K562 (cell line): ENCODE measurements at regions not wholly inside any gene's neighbourhood (a gene's known extent, or its start where the extent isn't known, plus 50 kb on each side); places are given as distances from the start of the nearest gene placed in this dataset.

Experiments
- ATAC-seq: fragments of 200-7000 bp; cut with Tn5 transposase; 3 replicates; pipeline ENCODE4 v1.9.1; 2020; ENCODE audit warnings: moderate library complexity
- BruUV-seq: library from RNA; stranded (reverse); fragments of 400-500 nt; replicated peaks from 2 replicates; lab custom pipeline; 2021; lab: Mats Ljungman, UMichigan
- CTCF ChIA-PET: fragments of 300-600 bp; formaldehyde crosslinking; extraction: SDS; loops from one replicate; lab custom pipeline; 2021; ENCODE audit warnings: low intra/inter-chr PET ratio; lab: Yijun Ruan, JAX
- POLR2A ChIA-PET: fragments of 300-600, 350-650 bp; sonication (Branson Sonifier 250); formaldehyde crosslinking; extraction: SDS; loops from one replicate; lab custom pipeline; 2021; ENCODE audit warnings: antibody characterized with exemption, inconsistent platforms; lab: Yijun Ruan, JAX
- DNase-seq, 4 experiments: peaks; one replicate each; pipeline versions ENCODE4 v3.0.0 to v3.0.0-alpha.2; 2011 to 2018; ENCODE audit warnings: low spot score in 3 of 4, mixed read lengths in 3 of 4; ENCODE audit errors: extremely low read depth in 1 of 4
- FAIRE-seq: peaks from 2 replicates; lab custom pipeline; 2011; peaks lifted over from hg19 to GRCh38; lab: Jason Lieb, UNC
- H2AFZ ChIP-seq: 2 replicates; pipeline ENCODE4 v1.6.0; 2011; ENCODE audit warnings: low read depth, low read length, control low read depth, inconsistent platforms
- H3K27ac ChIP-seq: fragments of 200-600 bp; 3 replicates; pipeline ENCODE4 v1.8.0; 2011; ENCODE audit warnings: low read depth, mild to moderate bottlenecking, control low read depth, inconsistent platforms, low read length, moderate library complexity, mixed read lengths; ENCODE audit errors: extremely low read depth
- H3K27me3 ChIP-seq, 2 experiments: fragments of 300-600 bp in 1 of 2; 2 replicates in 1 of 2; 3 replicates in 1 of 2; pipeline versions ENCODE4 v1.6.0 to v1.8.0; 2011; ENCODE audit warnings: inconsistent platforms in 2 of 2, low read length in 2 of 2, mild to moderate bottlenecking in 1 of 2, mixed read lengths in 1 of 2, moderate library complexity in 1 of 2; ENCODE audit not compliant: control insufficient read depth in 2 of 2, insufficient read depth in 2 of 2
- H3K36me3 ChIP-seq: fragments of 300-600 bp; 3 replicates; pipeline ENCODE4 v1.8.0; 2011; ENCODE audit warnings: mild to moderate bottlenecking, low read length, inconsistent platforms; ENCODE audit not compliant: control insufficient read depth, insufficient read depth
- H3K4me1 ChIP-seq, 2 experiments: fragments of 200-600 bp in 1 of 2; replicated peaks in 1 of 2; 2 replicates in 1 of 2; 3 replicates in 1 of 2; pipeline versions ENCODE4 v1.5.1 to v1.8.0; 2011; ENCODE audit warnings: inconsistent platforms in 2 of 2, low read length in 2 of 2, mild to moderate bottlenecking in 1 of 2, mixed read lengths in 1 of 2, moderate library complexity in 1 of 2; ENCODE audit not compliant: control insufficient read depth in 2 of 2, insufficient read depth in 2 of 2
- H3K4me2 ChIP-seq: 2 replicates; pipeline ENCODE4 v1.6.1; 2011; ENCODE audit warnings: low read length, control low read depth, inconsistent platforms, mixed read lengths; ENCODE audit not compliant: insufficient read depth
- H3K4me3 ChIP-seq: fragments of 200-600 bp; sonication (generic), shearing (Covaris generic); 2 replicates; pipeline ENCODE4 v1.5.1; 2016; ENCODE audit warnings: control low read depth, inconsistent platforms
- H3K79me2 ChIP-seq: fragments of 200-600 bp; 3 replicates; pipeline ENCODE4 v1.8.0; 2011; ENCODE audit warnings: low read length, inconsistent platforms; ENCODE audit not compliant: control insufficient read depth, insufficient read depth
- H3K9ac ChIP-seq, 2 experiments: 2 replicates each; pipeline versions ENCODE4 v1.6.0 to v1.6.1; 2011; ENCODE audit warnings: low read depth in 2 of 2, low read length in 2 of 2, control low read depth in 1 of 2, inconsistent platforms in 1 of 2, mild to moderate bottlenecking in 1 of 2, mixed read lengths in 1 of 2; ENCODE audit not compliant: insufficient read depth in 1 of 2
- H3K9me1 ChIP-seq: one replicate; pipeline ENCODE4 v1.6.0; 2011; ENCODE audit warnings: inconsistent platforms, mild to moderate bottlenecking, low read length, moderate library complexity; ENCODE audit not compliant: control insufficient read depth, insufficient read depth
- H3K9me3 ChIP-seq: replicated peaks from 2 replicates; pipeline ENCODE4 v1.5.1; 2011; ENCODE audit warnings: low read depth, low read length, inconsistent platforms; ENCODE audit not compliant: control insufficient read depth, insufficient read depth
- H4K20me1 ChIP-seq: replicated peaks from 2 replicates; pipeline ENCODE4 v1.6.1; 2011; ENCODE audit warnings: low read length, inconsistent platforms, mixed read lengths; ENCODE audit not compliant: control insufficient read depth, insufficient read depth
- ADNP ChIP-seq: fragments of 200-800 bp; sonication (Bioruptor generic); IDR thresholded peaks from 2 replicates; pipeline ENCODE4 v1.6.1; 2016; ENCODE audit warnings: missing genetic modification characterization, missing compliant biosample characterization
- ARHGAP35 ChIP-seq: fragments of 450-650 bp; IDR thresholded peaks from 2 replicates; pipeline ENCODE4 v1.6.1; 2018; ENCODE audit not compliant: partially characterized antibody
- CREM ChIP-seq: IDR thresholded peaks from 2 replicates; pipeline ENCODE4 v1.6.1; 2014; ENCODE audit warnings: antibody characterized with exemption, low read depth
- ETV1 ChIP-seq: fragments of 450-650 bp; conservative IDR thresholded peaks from 2 replicates; pipeline ENCODE4 v1.6.1; 2016; ENCODE audit warnings: missing genetic modification characterization, control low read depth, low read depth, missing compliant biosample characterization
- GATA2 ChIP-seq: sonication (generic); formaldehyde crosslinking; IDR thresholded peaks from 2 replicates; pipeline ENCODE4 v1.4.0; 2020; ENCODE audit warnings: mild to moderate bottlenecking, missing genetic modification reagents
- KLF6 ChIP-seq: fragments of 250-450 bp; sonication (Bioruptor Pico); IDR thresholded peaks from 2 replicates; pipeline ENCODE4 v1.4.0; 2020; ENCODE audit warnings: mild to moderate bottlenecking, moderate library complexity, borderline replicate concordance
- MTA2 ChIP-seq: fragments of 450-650 bp; IDR thresholded peaks from 2 replicates; pipeline ENCODE4 v1.6.1; 2016; ENCODE audit warnings: low read depth
- PURB ChIP-seq: sonication (generic); formaldehyde crosslinking; IDR thresholded peaks from 2 replicates; pipeline ENCODE4 v1.9.0; 2021; ENCODE audit warnings: low read depth, mild to moderate bottlenecking, missing genetic modification reagents
- SNRNP70 ChIP-seq: fragments of 200-400 bp; formaldehyde crosslinking; optimal IDR thresholded peaks from 2 replicates; pipeline ENCODE3; 2017; ENCODE audit warnings: low read depth, low read length
- STAT5A ChIP-seq: IDR thresholded peaks from 2 replicates; pipeline ENCODE4 v1.6.1; 2012; ENCODE audit warnings: low read length, inconsistent platforms, borderline replicate concordance
- XRCC5 ChIP-seq: fragments of 200-400 bp; formaldehyde crosslinking; IDR thresholded peaks from 2 replicates; pipeline ENCODE4 v1.6.1; 2017; ENCODE audit warnings: low read depth, mild to moderate bottlenecking, low read length
- ZNF253 ChIP-seq: fragments of 250-450 bp; sonication (Bioruptor Pico); conservative IDR thresholded peaks from 2 replicates; pipeline ENCODE4 v1.6.1; 2021; ENCODE audit warnings: mild to moderate bottlenecking
- WGBS: fragments of 100-300 bp; shearing (Covaris generic); methylation state at CpG from one replicate; pipeline ENCODE4 v1.1.6; 2016; ENCODE audit warnings: low coverage, mixed read lengths; ENCODE audit not compliant: insufficient coverage; ENCODE audit errors: missing lambda C conversion rate; 5-methylcytosine and 5-hydroxymethylcytosine counted together
- in situ Hi-C: fragments of 300-500 bp; cut with MboI; formaldehyde crosslinking; loops from 4 replicates; pipeline ENCODE4 v1.15.0; 2018; ENCODE audit warnings: inconsistent platforms, mixed read lengths
- intact Hi-C: fragments of 100-400 bp; cut with micrococcal nuclease; formaldehyde crosslinking; loops from 2 replicates; pipeline ENCODE4 v1.14.2; 2022
- TF ChIP-seq, protein P1 (sequence below): sonication (generic); IDR thresholded peaks from 2 replicates; pipeline ENCODE4 v1.6.1; 2016
- TF ChIP-seq, protein P2 (sequence below): fragments of 250-450 bp; sonication (Bioruptor Pico); IDR thresholded peaks from 2 replicates; pipeline ENCODE4 v1.5.0; 2021

DNA sequence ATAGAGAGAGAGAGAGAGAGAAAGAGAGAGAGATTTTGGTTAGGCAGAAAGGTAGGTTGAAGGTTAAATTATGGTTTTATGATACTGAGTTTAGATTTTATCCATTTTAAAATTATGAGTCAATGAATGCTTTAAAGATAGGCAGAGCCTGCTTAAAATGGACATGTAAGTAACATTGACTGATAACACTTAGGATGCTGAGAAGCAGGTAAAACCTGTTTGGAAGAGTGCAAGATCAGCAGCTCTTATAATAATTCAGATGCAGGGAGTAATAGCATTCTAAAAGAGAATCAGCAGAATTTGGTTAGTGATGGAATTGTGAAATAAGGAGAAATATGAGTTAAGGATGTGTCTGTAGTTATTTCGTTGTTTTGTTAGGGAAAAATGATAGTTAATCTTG, 446.6 kb downstream of the PLA2G4A start:
- no peaks in the 10 kb centered on the region for H3K4me1 ChIP-seq

More for the DNA sequence above, 446.6 kb downstream of the PLA2G4A start:
- ATAC-seq, result no peak
- Histone ChIP-seq H3K79me2 (no peaks in the 10 kb centered on the region), H3K4me2 (no peak overlapping the region), H3K9me3 (no peaks in the 10 kb centered on the region; the same call in 1 of the 2 replicates), H3K4me3 (no peak overlapping the region), H2AFZ (no peak overlapping the region), H3K27me3 (no peaks in the 10 kb centered on the region), H3K36me3 (no peaks in the 10 kb centered on the region), H4K20me1 (no peaks in the 10 kb centered on the region), H3K9me1 (no peaks in the 10 kb centered on the region), H3K9ac (no peak overlapping the region), H3K27ac (no peak overlapping the region)
- ChIA-PET POLR2A (no interaction called here), CTCF (no interaction called here)
- WGBS, result 0% methylated on average over 1 of the region's 1 CpG
- no peak for FAIRE-seq
- TF ChIP-seq SNRNP70, result no peak
- TF ChIP-seq STAT5A, result no peak
- TF ChIP-seq KLF6 (CRISPR knock-in tag), result no peak
- TF ChIP-seq, protein P1, sequence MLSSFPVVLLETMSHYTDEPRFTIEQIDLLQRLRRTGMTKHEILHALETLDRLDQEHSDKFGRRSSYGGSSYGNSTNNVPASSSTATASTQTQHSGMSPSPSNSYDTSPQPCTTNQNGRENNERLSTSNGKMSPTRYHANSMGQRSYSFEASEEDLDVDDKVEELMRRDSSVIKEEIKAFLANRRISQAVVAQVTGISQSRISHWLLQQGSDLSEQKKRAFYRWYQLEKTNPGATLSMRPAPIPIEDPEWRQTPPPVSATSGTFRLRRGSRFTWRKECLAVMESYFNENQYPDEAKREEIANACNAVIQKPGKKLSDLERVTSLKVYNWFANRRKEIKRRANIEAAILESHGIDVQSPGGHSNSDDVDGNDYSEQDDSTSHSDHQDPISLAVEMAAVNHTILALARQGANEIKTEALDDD, result no peak
- no peak for TF ChIP-seq ARHGAP35
- no peak for TF ChIP-seq GATA2
- TF ChIP-seq PURB (CRISPR knock-in tag), result no peak
- TF ChIP-seq, protein P2, sequence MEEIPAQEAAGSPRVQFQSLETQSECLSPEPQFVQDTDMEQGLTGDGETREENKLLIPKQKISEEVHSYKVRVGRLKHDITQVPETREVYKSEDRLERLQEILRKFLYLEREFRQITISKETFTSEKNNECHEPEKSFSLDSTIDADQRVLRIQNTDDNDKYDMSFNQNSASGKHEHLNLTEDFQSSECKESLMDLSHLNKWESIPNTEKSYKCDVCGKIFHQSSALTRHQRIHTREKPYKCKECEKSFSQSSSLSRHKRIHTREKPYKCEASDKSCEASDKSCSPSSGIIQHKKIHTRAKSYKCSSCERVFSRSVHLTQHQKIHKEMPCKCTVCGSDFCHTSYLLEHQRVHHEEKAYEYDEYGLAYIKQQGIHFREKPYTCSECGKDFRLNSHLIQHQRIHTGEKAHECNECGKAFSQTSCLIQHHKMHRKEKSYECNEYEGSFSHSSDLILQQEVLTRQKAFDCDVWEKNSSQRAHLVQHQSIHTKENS (CRISPR knock-in tag), result no peak
- TF ChIP-seq ZNF253 (CRISPR knock-in tag), result no peak
- no peak for TF ChIP-seq MTA2
- no peak for TF ChIP-seq ADNP (tag)
- TF ChIP-seq CREM, result no peak
- no peak for TF ChIP-seq ETV1
- no peak for TF ChIP-seq XRCC5
- no peak for DNase-seq
- intact Hi-C loops, result no loop called here
- BruUV-seq, result no TSS peak
- in situ Hi-C loops, result no loop called here
